ENCODE measurements at regions not wholly inside any gene's neighbourhood (a gene's known extent, or its start where the extent isn't known, plus 50 kb on each side); places are given as distances from the start of the nearest gene placed in this dataset.

GRCh38 chr2:29991086-29991485, 69.7 kb upstream of the ALK start:
- Histone ChIP-seq H3K9me2 (ENCODE audit: insufficient read depth) (no peaks in the 10 kb centered on the region; the same call in 1 of the 2 replicates), H3K27me3 (ENCODE audit: insufficient read depth, low read depth) (peaks cover 56% of the 10 kb centered on the region), H2AFZ (no peak overlapping the region), H3K4me3 (no peak overlapping the region), H3K4me1 (replicated peaks; ENCODE audit: insufficient read depth) (no peaks in the 10 kb centered on the region), H3K9me3 (ENCODE audit: insufficient read depth, low read depth) (no peaks in the 10 kb centered on the region; the same call in 1 of the 2 replicates), H3K36me3 (ENCODE audit: low read depth) (no peaks in the 10 kb centered on the region), H3K4me2 (no peak overlapping the region), H4K20me1 (ENCODE audit: insufficient read depth) (no peaks in the 10 kb centered on the region), H3F3A (ENCODE audit: insufficient read depth, low read depth) (no peaks in the 10 kb centered on the region), H3K27ac (no peak overlapping the region), H3K79me2 (ENCODE audit: low read depth) (no peaks in the 10 kb centered on the region)
- ChIA-PET CTCF (no interaction called here), POLR2A (ENCODE audit: unreplicated experiment) (no interaction called here)
- no TSS peak for BruUV-seq (replicated peaks)
- TF ChIP-seq EZH2 (IDR thresholded peaks at IDR 0.05; ENCODE audit: low read depth) = no peak
- TF ChIP-seq CTCF (conservative IDR thresholded peaks at IDR 0.05) = no peak
- intact Hi-C loops (cut with micrococcal nuclease; ENCODE audit: unreplicated experiment) = no loop called here
- no peak for DNase-seq

GRCh38 chr2:29995241-29995640, 73.9 kb upstream of the ALK start:
- H3K27me3 ChIP-seq (ENCODE audit: insufficient read depth, low read depth) = peaks cover 59% of the 10 kb centered on the region
- no peaks in the 10 kb centered on the region for H3F3A ChIP-seq (ENCODE audit: insufficient read depth, low read depth)
- no peak for DNase-seq
- H3K9me2 ChIP-seq (ENCODE audit: insufficient read depth) = no peaks in the 10 kb centered on the region; the same call in 1 of the 2 replicates
- no peak overlapping the region for H2AFZ ChIP-seq
- no peak overlapping the region for H3K4me3 ChIP-seq
- H3K36me3 ChIP-seq (ENCODE audit: low read depth) = no peaks in the 10 kb centered on the region
- no peak overlapping the region for H3K4me2 ChIP-seq
- TF ChIP-seq CTCF (conservative IDR thresholded peaks at IDR 0.05) (no peak), EZH2 (IDR thresholded peaks at IDR 0.05; ENCODE audit: low read depth) (no peak)
- no TSS peak for BruUV-seq (replicated peaks)
- intact Hi-C loops (cut with micrococcal nuclease; ENCODE audit: unreplicated experiment) = no loop called here
- ChIA-PET POLR2A (ENCODE audit: unreplicated experiment) (no interaction called here), CTCF (no interaction called here)
- H3K4me1 ChIP-seq (replicated peaks; ENCODE audit: insufficient read depth) = no peaks in the 10 kb centered on the region
- no peaks in the 10 kb centered on the region; the same call in 1 of the 2 replicates for H4K20me1 ChIP-seq (ENCODE audit: insufficient read depth)
- H3K79me2 ChIP-seq (ENCODE audit: low read depth) = no peaks in the 10 kb centered on the region
- no peak overlapping the region for H3K27ac ChIP-seq
- H3K9me3 ChIP-seq (ENCODE audit: insufficient read depth, low read depth) = no peaks in the 10 kb centered on the region; the same call in 1 of the 2 replicates

GRCh38 chr2:30003128-30003527, 81.7 kb upstream of the ALK start:
- no TSS peak for BruUV-seq (replicated peaks)
- no peak for DNase-seq
- Histone ChIP-seq H3F3A (ENCODE audit: insufficient read depth, low read depth) (no peaks in the 10 kb centered on the region), H3K4me3 (no peak overlapping the region), H3K9me3 (ENCODE audit: insufficient read depth, low read depth) (no peaks in the 10 kb centered on the region), H4K20me1 (ENCODE audit: insufficient read depth) (no peaks in the 10 kb centered on the region), H3K9me2 (ENCODE audit: insufficient read depth) (no peaks in the 10 kb centered on the region), H3K4me1 (replicated peaks; ENCODE audit: insufficient read depth) (no peaks in the 10 kb centered on the region), H2AFZ (no peak overlapping the region), H3K27ac (no peak overlapping the region), H3K27me3 (ENCODE audit: insufficient read depth, low read depth) (peaks cover 7% of the 10 kb centered on the region; the same call in 1 of the 2 replicates), H3K36me3 (ENCODE audit: low read depth) (no peaks in the 10 kb centered on the region), H3K4me2 (no peak overlapping the region), H3K79me2 (ENCODE audit: low read depth) (no peaks in the 10 kb centered on the region)
- TF ChIP-seq EZH2 (IDR thresholded peaks at IDR 0.05; ENCODE audit: low read depth) = no peak
- CTCF ChIA-PET = no interaction called here
- POLR2A ChIA-PET (ENCODE audit: unreplicated experiment) = no interaction called here
- intact Hi-C loops (cut with micrococcal nuclease; ENCODE audit: unreplicated experiment) = no loop called here

- no peak for TF ChIP-seq EZH2 (IDR thresholded peaks at IDR 0.05; ENCODE audit: low read depth)
- TF ChIP-seq CTCF (conservative IDR thresholded peaks at IDR 0.05) = no peak
- Histone ChIP-seq H3K79me2 (ENCODE audit: low read depth) (no peaks in the 10 kb centered on the region), H3K4me1 (replicated peaks; ENCODE audit: insufficient read depth) (no peaks in the 10 kb centered on the region), H2AFZ (no peak overlapping the region), H3K27ac (no peak overlapping the region), H3K36me3 (ENCODE audit: low read depth) (no peaks in the 10 kb centered on the region), H3K9me3 (ENCODE audit: insufficient read depth, low read depth) (no peaks in the 10 kb centered on the region), H3K4me2 (no peak overlapping the region), H3K27me3 (ENCODE audit: insufficient read depth, low read depth) (peaks cover 70% of the 10 kb centered on the region), H3F3A (ENCODE audit: insufficient read depth, low read depth) (no peaks in the 10 kb centered on the region), H3K9me2 (ENCODE audit: insufficient read depth) (no peaks in the 10 kb centered on the region), H3K4me3 (no peak overlapping the region), H4K20me1 (ENCODE audit: insufficient read depth) (no peaks in the 10 kb centered on the region; the same call in 1 of the 2 replicates)
- intact Hi-C loops (cut with micrococcal nuclease; ENCODE audit: unreplicated experiment) = no loop called here
- BruUV-seq (replicated peaks) = no TSS peak
- POLR2A ChIA-PET (ENCODE audit: unreplicated experiment) = no interaction called here
- CTCF ChIA-PET = no interaction called here
- no peak for DNase-seq
Observed at GRCh38 chr2:30022444-30023071, 101.2 kb upstream of the ALK start.

Measured in PC-9 (cell line).